H54 (cell line): ENCODE measurements at regions not wholly inside any gene's neighbourhood (a gene's known extent, or its start where the extent isn't known, plus 50 kb on each side); places are given as distances from the start of the nearest gene placed in this dataset.
A peak's percentile ranks its signal among the peaks of the same experiment; 100 is the strongest.
"Not testable (repeated sequence)": the region's sequence is repeated elsewhere in the genome, so short reads cannot be mapped to it uniquely, and the experiment has no call there.

ENCODE experiments used
- DNase-seq: peaks from one replicate; pipeline ENCODE4 v3.0.0; 2011; ENCODE audit warnings: low spot score, mixed read lengths; ENCODE audit not compliant: insufficient read length
- FAIRE-seq: peaks from 3 replicates; lab custom pipeline; 2011; peaks lifted over from hg19 to GRCh38; lab: Jason Lieb, UNC
- POLR2A ChIP-seq: IDR thresholded peaks from 2 replicates; pipeline ENCODE4 v1.6.1; 2011; ENCODE audit warnings: low read depth, mild to moderate bottlenecking, low read length

- no peak for TF ChIP-seq POLR2A
- DNase-seq = no peak
- no peak for FAIRE-seq
These were observed 89.3 kb upstream of the RET start for GRCh38 chr10:42987575-42987974.

- FAIRE-seq (no peak), DNase-seq (no peak)
- no peak for TF ChIP-seq POLR2A
These were observed 88.8 kb upstream of the RET start for GRCh38 chr10:42988069-42988468.

- DNase-seq (no peak), FAIRE-seq (no peak)
- TF ChIP-seq POLR2A = no peak
These were observed 88.1 kb upstream of the RET start for GRCh38 chr10:42988517-42989395.

- TF ChIP-seq POLR2A = no peak
- FAIRE-seq (no peak), DNase-seq (no peak)
These were observed 87.4 kb upstream of the RET start for GRCh38 chr10:42989481-42989921.

- DNase-seq (no peak), FAIRE-seq (no peak)
- no peak for TF ChIP-seq POLR2A
These were observed 86.7 kb upstream of the RET start for GRCh38 chr10:42990016-42990720.

- no peak for TF ChIP-seq POLR2A
- FAIRE-seq = no peak
- DNase-seq = no peak
These were observed 86.0 kb upstream of the RET start for GRCh38 chr10:42990721-42991441.

GRCh38 chr10:42991442-42992098 lies 85.3 kb upstream of the RET start:
- DNase-seq (no peak), FAIRE-seq (no peak)
- TF ChIP-seq POLR2A = no peak

- FAIRE-seq = no peak
- DNase-seq = no peak
- no peak for TF ChIP-seq POLR2A
These were observed 84.5 kb upstream of the RET start for GRCh38 chr10:42992156-42992956.

- TF ChIP-seq POLR2A = no peak
- FAIRE-seq (no peak), DNase-seq (no peak)
These were observed 83.9 kb upstream of the RET start for GRCh38 chr10:42992957-42993390.

GRCh38 chr10:42994909-42995308 lies 82.0 kb upstream of the RET start:
- peak; percentile 92 for FAIRE-seq
- not testable (repeated sequence) for DNase-seq

- TF ChIP-seq POLR2A = no peak
- no peak for DNase-seq
- no peak for FAIRE-seq
These were observed 81.3 kb upstream of the RET start for GRCh38 chr10:42995537-42995936.

GRCh38 chr10:42996588-42996987 lies 80.3 kb upstream of the RET start:
- DNase-seq (no peak), FAIRE-seq (no peak)
- TF ChIP-seq POLR2A = no peak
